SK-N-SH (cell line): ENCODE measurements at regions not wholly inside any gene's neighbourhood (a gene's known extent, or its start where the extent isn't known, plus 50 kb on each side); places are given as distances from the start of the nearest gene placed in this dataset.

Experiments
- CTCF ChIA-PET: fragments of 300-600, 350-600 bp; formaldehyde crosslinking; extraction: SDS; loops from one replicate; lab custom pipeline; 2021; lab: Yijun Ruan, JAX
- POLR2A ChIA-PET: fragments of 350-600 bp; sonication (Branson Sonifier 250); formaldehyde crosslinking; extraction: SDS; loops from one replicate; lab custom pipeline; 2020; ENCODE audit warnings: antibody characterized with exemption, inconsistent platforms; lab: Yijun Ruan, JAX
- DNase-seq: peaks from one replicate; pipeline ENCODE4 v3.0.0; 2012
- H2AFZ ChIP-seq: fragments of 200-600 bp; sonication (generic); 2 replicates; pipeline ENCODE4 v1.8.1; 2016; ENCODE audit warnings: antibody characterized with exemption, mild to moderate bottlenecking, low read depth
- H3F3A ChIP-seq: fragments of 200-600 bp; sonication (generic); replicated peaks from 2 replicates; pipeline ENCODE3; 2016; ENCODE audit warnings: antibody characterized with exemption, mild to moderate bottlenecking; ENCODE audit not compliant: insufficient read depth
- H3K27ac ChIP-seq, 2 experiments: fragments of 200-500 bp in 1 of 2; fragments of 200-600 bp in 1 of 2; sonication (Bioruptor generic) in 1 of 2; sonication (generic), shearing (Covaris generic) in 1 of 2; 2 replicates each; pipeline versions ENCODE4 v1.5.1 to v1.6.1; 2014 to 2016; ENCODE audit warnings: low read depth in 2 of 2, inconsistent platforms in 1 of 2, low read length in 1 of 2, mild to moderate bottlenecking in 1 of 2, mixed read lengths in 1 of 2
- H3K27me3 ChIP-seq: fragments of 200-600 bp; sonication (generic), shearing (Covaris generic); 2 replicates; pipeline ENCODE4 v1.6.1; 2016; ENCODE audit warnings: mixed run types; ENCODE audit not compliant: insufficient read depth
- H3K36me3 ChIP-seq, 2 experiments: fragments of 200-500 bp in 1 of 2; fragments of 200-600 bp in 1 of 2; sonication (Bioruptor generic) in 1 of 2; sonication (generic) in 1 of 2; replicated peaks in 1 of 2; 2 replicates each; pipeline versions ENCODE3 to v1.5.1; 2014 to 2016; ENCODE audit warnings: low read length in 1 of 2, mild to moderate bottlenecking in 1 of 2; ENCODE audit not compliant: insufficient read depth in 2 of 2, control insufficient read depth in 1 of 2
- H3K4me1 ChIP-seq, 2 experiments: fragments of 200-500 bp in 1 of 2; fragments of 200-600 bp in 1 of 2; sonication (Bioruptor generic) in 1 of 2; sonication (generic), shearing (Covaris generic) in 1 of 2; 2 replicates each; pipeline versions ENCODE4 v1.5.1 to v1.6.1; 2014 to 2016; ENCODE audit warnings: low read depth in 1 of 2, low read length in 1 of 2, mixed run types in 1 of 2; ENCODE audit not compliant: insufficient read depth in 2 of 2, control insufficient read depth in 1 of 2
- H3K4me2 ChIP-seq: fragments of 200-600 bp; sonication (generic), shearing (Covaris generic); 2 replicates; pipeline ENCODE4 v1.6.1; 2017; ENCODE audit warnings: mixed run types
- H3K4me3 ChIP-seq, 2 experiments: fragments of 200-500 bp in 1 of 2; fragments of 200-600 bp in 1 of 2; sonication (Bioruptor generic) in 1 of 2; sonication (generic), shearing (Covaris generic) in 1 of 2; 2 replicates each; pipeline versions ENCODE4 v1.5.1 to v1.8.1; 2014 to 2016; ENCODE audit warnings: low read depth in 2 of 2, inconsistent platforms in 1 of 2, low read length in 1 of 2, mild to moderate bottlenecking in 1 of 2, mixed read lengths in 1 of 2, moderate library complexity in 1 of 2
- H3K79me2 ChIP-seq: fragments of 200-600 bp; sonication (generic); 2 replicates; pipeline ENCODE4 v1.8.1; 2017; ENCODE audit warnings: mild to moderate bottlenecking; ENCODE audit not compliant: insufficient read depth
- H3K9ac ChIP-seq: fragments of 200-600 bp; sonication (generic); 2 replicates; pipeline ENCODE4 v1.6.1; 2017; ENCODE audit warnings: mixed run types
- H3K9me2 ChIP-seq: fragments of 200-600 bp; sonication (generic); 2 replicates; pipeline ENCODE4 v1.6.1; 2017; ENCODE audit warnings: mixed run types
- H3K9me3 ChIP-seq: fragments of 200-600 bp; sonication (generic); 2 replicates; pipeline ENCODE4 v1.6.1; 2017; ENCODE audit warnings: mixed run types, mild to moderate bottlenecking, moderate library complexity
- H4K20me1 ChIP-seq: fragments of 200-600 bp; sonication (generic); 2 replicates; pipeline ENCODE4 v1.6.1; 2017; ENCODE audit warnings: mild to moderate bottlenecking, mixed run types; ENCODE audit not compliant: insufficient read depth
- CTCF ChIP-seq: fragments of 200-600 bp; sonication (generic); IDR thresholded peaks from 2 replicates; pipeline ENCODE4 v1.6.1; 2017; ENCODE audit warnings: antibody characterized with exemption, mild to moderate bottlenecking, moderate library complexity
- ELF1 ChIP-seq: IDR thresholded peaks from 2 replicates; pipeline ENCODE4 v1.4.0; 2012
- FOSL2 ChIP-seq: IDR thresholded peaks from 2 replicates; pipeline ENCODE4 v1.4.0; 2012; ENCODE audit warnings: low read depth, mild to moderate bottlenecking, moderate library complexity, borderline replicate concordance
- IRF3 ChIP-seq: fragments of 150-350 bp; IDR thresholded peaks from 2 replicates; pipeline ENCODE4 v1.6.1; 2016; ENCODE audit warnings: mild to moderate bottlenecking, low read depth, low read length
- JUND ChIP-seq: IDR thresholded peaks from 2 replicates; pipeline ENCODE4 v1.4.0; 2012
- NRF1 ChIP-seq: IDR thresholded peaks from 2 replicates; pipeline ENCODE4 v1.6.1; 2012; ENCODE audit warnings: low read depth, mild to moderate bottlenecking, low read length
- PBX3 ChIP-seq: IDR thresholded peaks from 2 replicates; pipeline ENCODE4; 2012
- POLR2AphosphoS5 ChIP-seq: IDR thresholded peaks from 2 replicates; pipeline ENCODE4 v1.6.1; 2012; ENCODE audit warnings: low read depth, low read length
- RAD21 ChIP-seq: IDR thresholded peaks from 2 replicates; pipeline ENCODE4 v1.6.1; 2012; ENCODE audit warnings: mild to moderate bottlenecking, low read length
- REST ChIP-seq: IDR thresholded peaks from 2 replicates; pipeline ENCODE4 v1.6.1; 2012; ENCODE audit warnings: mild to moderate bottlenecking, low read depth, low read length, moderate library complexity
- RFX5 ChIP-seq: IDR thresholded peaks from 2 replicates; pipeline ENCODE4 v1.6.1; 2012; ENCODE audit warnings: mild to moderate bottlenecking, improper control_type of control experiment, low read length
- RXRA ChIP-seq: IDR thresholded peaks from 2 replicates; pipeline ENCODE4 v1.4.0; 2012; ENCODE audit warnings: low read depth, mild to moderate bottlenecking, borderline replicate concordance
- SMC3 ChIP-seq: IDR thresholded peaks from 2 replicates; pipeline ENCODE4 v1.6.1; 2012; ENCODE audit warnings: low read depth, low read length, improper control_type of control experiment
- TAF1 ChIP-seq: IDR thresholded peaks from 2 replicates; pipeline ENCODE4 v1.6.1; 2012; ENCODE audit warnings: low read depth, mild to moderate bottlenecking, low read length, moderate library complexity, borderline replicate concordance
- TCF12 ChIP-seq: IDR thresholded peaks from 2 replicates; pipeline ENCODE4 v1.4.0; 2012
- USF1 ChIP-seq: IDR thresholded peaks from 2 replicates; pipeline ENCODE4 v1.4.0; 2012; ENCODE audit warnings: low read depth, borderline replicate concordance
- USF2 ChIP-seq: fragments of 150-350 bp; IDR thresholded peaks from 2 replicates; pipeline ENCODE4 v1.6.1; 2017; ENCODE audit warnings: antibody characterized with exemption, low read length, low read depth, borderline replicate concordance
- WGBS: methylation state at CpG from one replicate; pipeline ENCODE4 v1.1.6; 2017; ENCODE audit warnings: low lambda C conversion rate; 5-methylcytosine and 5-hydroxymethylcytosine counted together

- H3K9ac ChIP-seq: no peak overlapping the region
- CTCF ChIA-PET: no interaction called here
- no peaks in the 10 kb centered on the region for H3F3A ChIP-seq
- no peak overlapping the region for H3K27ac ChIP-seq
- TF ChIP-seq RFX5 (no peak), NRF1 (no peak), TAF1 (no peak), USF1 (no peak), FOSL2 (no peak), RXRA (no peak), JUND (no peak), ELF1 (no peak), PBX3 (no peak), TCF12 (no peak), IRF3 (no peak), SMC3 (no peak)
- TF ChIP-seq, all 33 proteins: peak for 0
- WGBS: 59% methylated on average over 2 of the region's 2 CpGs
- no peaks in the 10 kb centered on the region for H3K9me3 ChIP-seq
- H4K20me1 ChIP-seq: no peaks in the 10 kb centered on the region
- H3K27me3 ChIP-seq: no peaks in the 10 kb centered on the region; the same call in 1 of the 2 replicates
- H3K79me2 ChIP-seq: no peaks in the 10 kb centered on the region
- no peaks in the 10 kb centered on the region for H3K4me1 ChIP-seq
- no peak for DNase-seq
- H3K36me3 ChIP-seq: no peaks in the 10 kb centered on the region
- no peak overlapping the region for H3K4me3 ChIP-seq
- H3K4me2 ChIP-seq: no peak overlapping the region
- POLR2A ChIA-PET: no interaction called here
- no peak overlapping the region for H2AFZ ChIP-seq
- no peaks in the 10 kb centered on the region for H3K9me2 ChIP-seq
Measured at GRCh38 chr18:27430595-27430994, 245.5 kb upstream of the CHST9 start.

- TF ChIP-seq REST: no peak
- TF ChIP-seq SMC3: no peak
- no peak for TF ChIP-seq CTCF
- no peak for TF ChIP-seq USF2
- TF ChIP-seq NRF1: no peak
- TF ChIP-seq POLR2AphosphoS5: no peak
- TF ChIP-seq TCF12: no peak
- TF ChIP-seq RAD21: no peak
- no peak overlapping the region for H3K4me3 ChIP-seq
- no peaks in the 10 kb centered on the region; the same call in 1 of the 2 replicates for H3K27me3 ChIP-seq
- H3K4me1 ChIP-seq: no peaks in the 10 kb centered on the region
- H2AFZ ChIP-seq: no peak overlapping the region
- no peaks in the 10 kb centered on the region for H3K9me3 ChIP-seq
- H3K36me3 ChIP-seq: no peaks in the 10 kb centered on the region
- H3F3A ChIP-seq: no peaks in the 10 kb centered on the region
- no peaks in the 10 kb centered on the region for H4K20me1 ChIP-seq
- H3K9ac ChIP-seq: no peak overlapping the region
- no peaks in the 10 kb centered on the region for H3K9me2 ChIP-seq
- DNase-seq: no peak
- H3K4me2 ChIP-seq: no peak overlapping the region
- H3K79me2 ChIP-seq: no peaks in the 10 kb centered on the region
- WGBS: 60% methylated on average over 2 of the region's 2 CpGs
- no peak overlapping the region for H3K27ac ChIP-seq
- ChIA-PET CTCF (no interaction called here), POLR2A (no interaction called here)
Measured at GRCh38 chr18:27428716-27429475, 243.8 kb upstream of the CHST9 start.
